B cell (primary cell): ENCODE measurements at regions not wholly inside any gene's neighbourhood (a gene's known extent, or its start where the extent isn't known, plus 50 kb on each side); places are given as distances from the start of the nearest gene placed in this dataset.

Source experiments
- ATAC-seq: fragments of 200-7000 bp; cut with Tn5 transposase; one replicate; pipeline ENCODE4 v1.10.0; 2021; ENCODE audit warnings: low read depth, mild to moderate bottlenecking, moderate number of reproducible peaks, moderate library complexity
- CTCF ChIA-PET: fragments of 350-600 bp; sonication (Branson Sonifier 250); formaldehyde crosslinking; loops from one replicate; lab custom pipeline; 2021; ENCODE audit warnings: antibody characterized with exemption, inconsistent platforms; lab: Charles Lee
- POLR2A ChIA-PET: fragments of 350-600 bp; sonication (Branson Sonifier 250); formaldehyde crosslinking; loops from one replicate; lab custom pipeline; 2021; ENCODE audit warnings: antibody characterized with exemption; lab: Charles Lee
- DNase-seq: peaks from one replicate; pipeline ENCODE4 v3.0.0; 2013
- H2AFZ ChIP-seq: 2 replicates; pipeline ENCODE4 v1.6.1; 2012; ENCODE audit warnings: mild to moderate bottlenecking, low read depth, low read length; ENCODE audit not compliant: insufficient read depth, poor library complexity, severe bottlenecking
- H3K27ac ChIP-seq, 2 donors: 1 replicate in 1 of 2; 2 replicates in 1 of 2; pipeline ENCODE4 v1.5.1; 2012 to 2013; ENCODE audit warnings: low read length in 2 of 2, mild to moderate bottlenecking in 2 of 2, moderate library complexity in 1 of 2
- H3K27me3 ChIP-seq, 4 experiments: fragments of 200-600 bp in 1 of 4; sonication (generic) in 1 of 4; replicated peaks in 1 of 4; 1 replicate in 2 of 4; 2 replicates in 2 of 4; pipeline versions ENCODE4 v1.6.1 to v1.7.0; 2013 to 2016; ENCODE audit warnings: low read length in 3 of 4, mild to moderate bottlenecking in 2 of 4, mixed read lengths in 1 of 4, moderate library complexity in 1 of 4; ENCODE audit not compliant: insufficient read depth in 4 of 4, control insufficient read depth in 3 of 4; ENCODE audit errors: control extremely low read depth in 1 of 4
- H3K36me3 ChIP-seq, 2 experiments: replicated peaks in 1 of 2; 1 replicate in 1 of 2; 2 replicates in 1 of 2; pipeline versions ENCODE4 v1.6.1 to v1.7.1; 2013; ENCODE audit warnings: low read length in 1 of 2; ENCODE audit not compliant: insufficient read depth in 2 of 2, control insufficient read depth in 1 of 2; ENCODE audit errors: control extremely low read depth in 1 of 2, extremely low read depth in 1 of 2
- H3K4me1 ChIP-seq, 2 donors: fragments of 200-600 bp in 1 of 2; sonication (generic) in 1 of 2; 1 replicate in 1 of 2; 2 replicates in 1 of 2; pipeline versions ENCODE4 v1.5.1 to v1.6.1; 2013 to 2017; ENCODE audit warnings: low read length in 2 of 2; ENCODE audit not compliant: control insufficient read depth in 2 of 2, insufficient read depth in 2 of 2
- H3K4me2 ChIP-seq: replicated peaks from 2 replicates; pipeline ENCODE3; 2012; ENCODE audit warnings: mild to moderate bottlenecking, low read depth, low read length; ENCODE audit not compliant: poor library complexity, severe bottlenecking
- H3K4me3 ChIP-seq, 5 experiments: fragments of 200-600 bp in 1 of 5; sonication (generic) in 1 of 5; 1 replicate in 3 of 5; 2 replicates in 2 of 5; pipeline versions ENCODE4 v1.5.1 to v1.7.0; 2011 to 2016; ENCODE audit warnings: low read length in 4 of 5, mild to moderate bottlenecking in 4 of 5, low read depth in 2 of 5, control low read depth in 1 of 5, moderate library complexity in 1 of 5; ENCODE audit not compliant: insufficient read depth in 1 of 5; ENCODE audit errors: control extremely low read depth in 1 of 5, extremely low read depth in 1 of 5
- H3K79me2 ChIP-seq: fragments of 200-600 bp; sonication (generic); one replicate; pipeline ENCODE4 v1.6.0; 2016; ENCODE audit warnings: low read length; ENCODE audit not compliant: control insufficient read depth, insufficient read depth
- H3K9ac ChIP-seq: fragments of 200-600 bp; sonication (generic); 2 replicates; pipeline ENCODE4 v1.6.1; 2017; ENCODE audit warnings: mild to moderate bottlenecking, low read length, moderate library complexity
- H3K9me3 ChIP-seq, 3 donors: one replicate each; pipeline versions ENCODE4 v1.6.1 to v1.7.1; 2013; ENCODE audit warnings: low read length in 2 of 3; ENCODE audit not compliant: control insufficient read depth in 2 of 3, insufficient read depth in 1 of 3; ENCODE audit errors: control extremely low read depth in 1 of 3
- H4K20me1 ChIP-seq: 2 replicates; pipeline ENCODE4 v1.6.0; 2012; ENCODE audit warnings: mild to moderate bottlenecking, low read length; ENCODE audit not compliant: insufficient read depth, control insufficient read depth, poor library complexity, severe bottlenecking
- H3K27ac Mint-ChIP-seq: one replicate; pipeline ENCODE4 v1.8.0; 2021; ENCODE audit warnings: mixed read lengths
- H3K27me3 Mint-ChIP-seq: one replicate; pipeline ENCODE4 v1.8.0; 2021; ENCODE audit warnings: mixed read lengths
- H3K4me1 Mint-ChIP-seq: one replicate; pipeline ENCODE4 v1.8.0; 2021; ENCODE audit warnings: mixed read lengths
- H3K4me3 Mint-ChIP-seq: one replicate; pipeline ENCODE4 v1.8.0; 2021; ENCODE audit warnings: mixed read lengths
- H3K9me3 Mint-ChIP-seq: one replicate; pipeline ENCODE4 v1.8.0; 2022; ENCODE audit warnings: mixed read lengths; ENCODE audit not compliant: insufficient read depth
- CTCF ChIP-seq: fragments of 200-600 bp; IDR thresholded peaks from one replicate; pipeline ENCODE4 v1.8.0; 2022; ENCODE audit warnings: antibody characterized with exemption, mild to moderate bottlenecking
- EZH2 ChIP-seq: IDR thresholded peaks from 2 replicates; pipeline ENCODE4 v1.6.1; 2012; ENCODE audit warnings: borderline replicate concordance, low read depth, mild to moderate bottlenecking, moderate library complexity, low read length; ENCODE audit not compliant: insufficient read depth, poor library complexity, severe bottlenecking
- WGBS: methylation state at CpG from one replicate; pipeline ENCODE4 v1.1.5; 2013; ENCODE audit warnings: missing lambda C conversion rate; ENCODE audit not compliant: insufficient coverage; 5-methylcytosine and 5-hydroxymethylcytosine counted together
- intact Hi-C: fragments of 100-400 bp; cut with micrococcal nuclease; formaldehyde crosslinking; loops from one replicate; pipeline ENCODE4 v1.10.0; 2022

- ChIA-PET POLR2A (no interaction called here), CTCF (no interaction called here)
- H3K4me1 Mint-ChIP-seq: no peaks in the 10 kb centered on the region
- no peaks in the 10 kb centered on the region for H3K27me3 Mint-ChIP-seq
- no peak overlapping the region for H2AFZ ChIP-seq
- no CpG with 5 or more reads among the region's 3 CpGs for WGBS
- H3K4me2 ChIP-seq: no peak overlapping the region
- H3K4me3 ChIP-seq: no peak overlapping the region
- H3K4me3 Mint-ChIP-seq: no peak overlapping the region
- no peaks in the 10 kb centered on the region for H3K79me2 ChIP-seq
- DNase-seq (no peak), ATAC-seq (no peak)
- H3K9me3 Mint-ChIP-seq: no peaks in the 10 kb centered on the region
- H3K4me1 ChIP-seq: no peaks in the 10 kb centered on the region
- no peaks in the 10 kb centered on the region for H3K27me3 ChIP-seq
- no peak overlapping the region for H3K9ac ChIP-seq
- H4K20me1 ChIP-seq: no peaks in the 10 kb centered on the region
- no peaks in the 10 kb centered on the region for H3K36me3 ChIP-seq
- H3K9me3 ChIP-seq: peaks cover 0 to 8% (median 0%) of the 10 kb centered on the region in 3 donors
- intact Hi-C loops: no loop called here
- TF ChIP-seq EZH2 (no peak), CTCF (no peak)
- no peak overlapping the region for H3K27ac Mint-ChIP-seq
- no peak overlapping the region for H3K27ac ChIP-seq
These were observed 727.0 kb downstream of the TYW1 start for GRCh38 chr7:67723591-67723990.

- DNase-seq (no peak), ATAC-seq (no peak)
- no peaks in the 10 kb centered on the region for H4K20me1 ChIP-seq
- Mint-ChIP-seq H3K4me3 (no peak overlapping the region), H3K9me3 (no peaks in the 10 kb centered on the region), H3K4me1 (no peaks in the 10 kb centered on the region), H3K27ac (no peak overlapping the region), H3K27me3 (no peaks in the 10 kb centered on the region)
- WGBS: 93% methylated on average over 4 of the region's 5 CpGs
- H3K27me3 ChIP-seq: no peaks in the 10 kb centered on the region
- H3K9me3 ChIP-seq: peaks cover 0 to 12% (median 0%) of the 10 kb centered on the region in 3 donors
- H3K79me2 ChIP-seq: no peaks in the 10 kb centered on the region
- no peak overlapping the region for H2AFZ ChIP-seq
- H3K9ac ChIP-seq: no peak overlapping the region
- H3K4me1 ChIP-seq: no peaks in the 10 kb centered on the region
- H3K27ac ChIP-seq: no peak overlapping the region
- no peak overlapping the region for H3K4me2 ChIP-seq
- ChIA-PET CTCF (no interaction called here), POLR2A (no interaction called here)
- TF ChIP-seq EZH2: no peak
- no peak for TF ChIP-seq CTCF
- no peaks in the 10 kb centered on the region for H3K36me3 ChIP-seq
- intact Hi-C loops: no loop called here
- no peak overlapping the region for H3K4me3 ChIP-seq
These were observed 727.8 kb downstream of the TYW1 start for GRCh38 chr7:67724435-67724834.
